Esophagus muscularis mucosa (tissue), 4 donors: ENCODE measurements at regions not wholly inside any gene's neighbourhood (a gene's known extent, or its start where the extent isn't known, plus 50 kb on each side); places are given as distances from the start of the nearest gene placed in this dataset.

Experiments
- CTCF ChIP-seq, 3 experiments: fragments of 200-600 bp in 2 of 3; fragments of 450-650 bp in 1 of 3; sonication (generic) in 2 of 3; IDR thresholded peaks; one replicate each; pipeline ENCODE4 v1.5.1; 2017 to 2019; ENCODE audit warnings: antibody characterized with exemption in 3 of 3, mild to moderate bottlenecking in 2 of 3, moderate library complexity in 1 of 3
- EP300 ChIP-seq: sonication (generic); formaldehyde crosslinking; IDR thresholded peaks from one replicate; pipeline ENCODE4 v1.6.1; 2017; ENCODE audit warnings: antibody characterized with exemption
- POLR2A ChIP-seq: fragments of 450-650 bp; IDR thresholded peaks from one replicate; pipeline ENCODE4 v1.6.1; 2017; ENCODE audit warnings: antibody characterized with exemption, moderate library complexity, mild to moderate bottlenecking, low read depth
- POLR2AphosphoS5 ChIP-seq, 2 donors: sonication (generic); formaldehyde crosslinking; IDR thresholded peaks; one replicate each; pipeline ENCODE4 v1.6.1; 2017; ENCODE audit warnings: antibody characterized with exemption in 2 of 2

DNA sequence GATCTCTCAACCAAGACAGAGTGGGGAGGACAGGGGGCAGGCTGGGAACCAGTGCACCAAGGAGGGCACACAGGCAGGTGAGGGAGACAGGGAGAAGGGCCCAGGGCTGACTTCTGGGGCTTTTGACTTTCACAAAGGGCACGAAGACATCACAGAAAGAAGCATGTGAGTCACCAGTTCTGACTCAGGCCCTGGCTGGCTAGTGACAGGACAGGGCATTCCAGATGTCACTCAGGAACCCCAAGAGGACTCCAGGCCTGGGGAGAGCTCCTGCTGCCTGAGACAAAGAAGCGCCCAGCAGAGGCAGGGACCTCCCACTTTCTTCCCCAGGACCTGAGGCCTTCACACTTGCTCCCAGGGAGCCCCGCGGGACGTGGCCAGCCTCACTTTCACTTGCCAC is 497.2 kb downstream of the BUD13 start:
- TF ChIP-seq CTCF (IDR thresholded peaks at IDR 0.05) (no peak), POLR2AphosphoS5 (IDR thresholded peaks at IDR 0.05) (no peak), POLR2A (no peak), EP300 (no peak)
